ENCODE measurements at regions not wholly inside any gene's neighbourhood (a gene's known extent, or its start where the extent isn't known, plus 50 kb on each side); places are given as distances from the start of the nearest gene placed in this dataset.

- Histone ChIP-seq H3K36me3 (no peaks in the 10 kb centered on the region), H3K4me1 (peaks cover 0 to 23% (median 2%) of the 10 kb centered on the region in 3 donors), H3K27ac (no peak overlapping the region), H3K4me3 (no peak overlapping the region), H3K27me3 (peaks cover 29% of the 10 kb centered on the region), H3K9me3 (peaks cover 0 to 15% (median 0%) of the 10 kb centered on the region in 3 donors)
- ATAC-seq = no peak
- TF ChIP-seq POLR2A (IDR thresholded peaks at IDR 0.05) (no peak), CTCF (IDR thresholded peaks at IDR 0.05) (no peak), EP300 (IDR thresholded peaks at IDR 0.05) (no peak), POLR2AphosphoS5 (IDR thresholded peaks at IDR 0.05) (no peak)
- WGBS, 2 donors (ENCODE audit: low coverage in 1 of 2) = 48 to 58% methylated on average over 2 to 6 of the region's 13 CpGs
These were observed 195.8 kb downstream of the MATN1 start for GRCh38 chr1:30527511-30528140.

- Histone ChIP-seq H3K4me3 (no peak overlapping the region), H3K27me3 (peaks cover 31% of the 10 kb centered on the region), H3K4me1 (peaks cover 0 to 31% (median 10%) of the 10 kb centered on the region in 3 donors), H3K36me3 (no peaks in the 10 kb centered on the region), H3K27ac (no peak overlapping the region), H3K9me3 (peaks cover 0 to 7% (median 0%) of the 10 kb centered on the region in 3 donors)
- ATAC-seq = no peak
- WGBS, 2 donors (ENCODE audit: low coverage in 1 of 2) = 62 to 94% methylated on average over 2 of the region's 6 CpGs
- TF ChIP-seq POLR2A (IDR thresholded peaks at IDR 0.05) (no peak), CTCF (IDR thresholded peaks at IDR 0.05) (no peak), EP300 (IDR thresholded peaks at IDR 0.05) (no peak), POLR2AphosphoS5 (IDR thresholded peaks at IDR 0.05) (no peak)
These were observed 196.6 kb downstream of the MATN1 start for GRCh38 chr1:30526652-30527345.

- no peak overlapping the region for H3K4me3 ChIP-seq
- no peak for ATAC-seq
- WGBS, 2 donors (ENCODE audit: low coverage in 1 of 2) = 23% methylated on average over 7 of the region's 10 CpGs; no CpG with 5 or more reads in 1 of the 2 donors
- H3K27ac ChIP-seq = no peak overlapping the region
- no peak for TF ChIP-seq CTCF (IDR thresholded peaks at IDR 0.05)
- no peak for TF ChIP-seq POLR2AphosphoS5 (IDR thresholded peaks at IDR 0.05)
- TF ChIP-seq EP300 (IDR thresholded peaks at IDR 0.05) = no peak
- TF ChIP-seq POLR2A (IDR thresholded peaks at IDR 0.05) = no peak
- peaks cover 0 to 36% (median 13%) of the 10 kb centered on the region in 3 donors for H3K4me1 ChIP-seq
- H3K36me3 ChIP-seq = no peaks in the 10 kb centered on the region
- peaks cover 36% of the 10 kb centered on the region for H3K27me3 ChIP-seq
- H3K9me3 ChIP-seq = peaks cover 0 to under 1% (median 0%) of the 10 kb centered on the region in 3 donors
These were observed 197.3 kb downstream of the MATN1 start for GRCh38 chr1:30525971-30526651.

- no peaks in the 10 kb centered on the region for H3K9me3 ChIP-seq
- WGBS, 2 donors (ENCODE audit: low coverage in 1 of 2) = 79 to 80% methylated on average over 1 to 2 of the region's 4 CpGs
- H3K27ac ChIP-seq = no peak overlapping the region
- H3K36me3 ChIP-seq = no peaks in the 10 kb centered on the region
- H3K27me3 ChIP-seq = peaks cover 37% of the 10 kb centered on the region
- peaks cover 0 to 36% (median 13%) of the 10 kb centered on the region in 3 donors for H3K4me1 ChIP-seq
- no peak overlapping the region for H3K4me3 ChIP-seq
- no peak for TF ChIP-seq EP300 (IDR thresholded peaks at IDR 0.05)
- TF ChIP-seq CTCF (IDR thresholded peaks at IDR 0.05) = no peak
- no peak for TF ChIP-seq POLR2AphosphoS5 (IDR thresholded peaks at IDR 0.05)
- no peak for TF ChIP-seq POLR2A (IDR thresholded peaks at IDR 0.05)
- no peak for ATAC-seq
These were observed 197.8 kb downstream of the MATN1 start for GRCh38 chr1:30525631-30525970.
